ENCODE measurements at regions not wholly inside any gene's neighbourhood (a gene's known extent, or its start where the extent isn't known, plus 50 kb on each side); places are given as distances from the start of the nearest gene placed in this dataset.

DNA sequence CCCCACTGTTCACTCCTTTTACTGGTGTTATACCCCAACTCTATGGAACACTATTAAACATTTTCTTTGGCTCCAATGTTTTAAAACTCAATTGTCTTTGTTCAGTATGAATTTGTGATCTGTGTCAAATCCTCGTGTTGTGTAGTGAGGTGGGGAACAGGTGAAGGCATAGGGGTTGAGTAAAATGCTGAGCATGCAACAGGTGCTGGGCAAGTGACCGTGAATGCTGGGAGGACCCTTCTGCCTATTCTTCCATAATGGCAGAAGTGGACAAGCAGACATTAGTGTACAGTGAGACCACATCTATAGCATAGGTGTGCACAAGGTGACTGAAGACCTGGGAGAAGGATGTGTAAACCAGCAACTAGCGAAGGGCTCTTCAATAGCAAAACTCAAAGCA lies 1188.0 kb downstream of the UQCRFS1 start:
- DNase-seq: no peak

DNA sequence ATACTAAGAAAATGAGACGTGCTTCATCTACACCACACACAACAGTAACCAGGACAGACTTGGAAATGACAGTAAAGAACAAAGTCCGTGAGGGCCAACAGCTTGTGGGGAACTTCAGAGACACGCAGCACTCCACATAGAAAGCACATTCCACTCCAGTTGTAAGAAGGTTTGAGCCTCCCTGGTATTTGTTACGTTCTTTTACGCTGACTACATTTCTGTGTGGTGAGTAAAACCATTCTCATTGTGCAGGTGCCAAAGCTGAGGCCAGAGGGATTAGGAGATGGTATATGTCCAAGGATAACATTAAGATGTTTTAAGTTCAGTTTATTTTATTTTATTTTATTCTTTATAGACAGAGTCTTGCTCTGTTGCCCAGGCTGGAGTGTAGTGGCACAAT lies 1189.9 kb downstream of the UQCRFS1 start:
- DNase-seq: no peak

DNA sequence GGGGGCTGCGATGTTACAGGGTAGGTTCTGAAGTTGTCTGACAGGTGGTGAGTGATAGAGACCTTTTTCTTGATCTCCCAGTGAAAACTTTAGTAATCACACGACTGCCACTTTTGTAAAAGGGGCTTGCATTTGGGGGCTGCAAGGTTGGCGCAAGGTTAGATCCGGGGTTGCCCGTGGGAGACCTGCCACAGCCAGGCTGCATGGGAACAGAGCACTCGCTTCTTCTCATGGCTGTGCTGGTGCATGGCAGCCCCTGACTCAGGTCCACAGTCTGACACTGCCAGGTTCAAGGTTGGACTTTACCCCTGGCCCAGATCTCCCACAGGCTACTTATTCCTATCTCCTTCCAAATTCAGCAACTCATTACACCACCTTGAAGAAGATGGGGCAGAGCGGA lies 1190.4 kb downstream of the UQCRFS1 start:
- DNase-seq: no peak

DNA sequence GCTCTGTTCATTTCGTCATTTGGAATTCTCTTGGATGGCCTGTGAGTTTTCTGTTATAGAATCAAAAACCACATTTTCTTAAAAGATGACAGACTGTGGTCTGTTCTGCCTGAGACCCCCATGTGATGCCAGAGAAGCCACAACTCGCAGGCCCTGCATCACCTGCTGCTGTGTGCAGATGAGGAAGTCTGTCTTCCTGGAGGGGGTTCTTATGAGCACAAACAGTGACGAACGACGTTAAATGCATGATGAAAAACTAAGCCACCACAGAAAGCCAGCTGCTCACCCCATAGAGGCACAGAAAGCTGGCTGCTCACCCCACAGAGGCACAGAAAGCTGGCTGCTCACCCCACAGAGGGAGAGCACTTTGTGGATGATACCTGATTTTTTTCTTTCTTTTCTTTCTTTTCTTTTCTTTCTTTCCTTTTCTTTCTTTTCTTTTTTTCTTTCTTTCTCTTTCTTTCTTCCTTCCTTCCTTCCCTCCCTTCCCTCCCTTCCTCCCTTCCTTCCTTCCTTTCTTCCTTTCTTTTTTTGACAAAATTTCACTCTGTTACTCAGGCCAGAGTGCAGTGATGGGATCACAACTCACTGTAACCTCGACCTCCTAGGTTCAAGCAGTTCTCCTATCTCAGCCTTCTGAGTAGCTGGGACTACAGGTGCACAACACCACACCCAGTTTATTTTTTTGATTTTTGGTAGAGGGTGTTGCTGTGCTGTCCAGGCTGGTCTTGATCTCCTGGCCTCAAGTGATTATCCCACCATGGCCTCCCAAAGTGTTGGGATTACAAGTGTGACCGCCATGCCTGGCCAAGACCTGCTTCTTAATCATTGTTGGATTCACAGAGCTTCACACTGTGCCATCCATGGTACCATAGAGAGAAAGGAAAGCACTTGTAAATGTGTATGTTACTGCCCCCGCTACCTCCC lies 1191.4 kb downstream of the UQCRFS1 start:
- DNase-seq: no peak

DNA sequence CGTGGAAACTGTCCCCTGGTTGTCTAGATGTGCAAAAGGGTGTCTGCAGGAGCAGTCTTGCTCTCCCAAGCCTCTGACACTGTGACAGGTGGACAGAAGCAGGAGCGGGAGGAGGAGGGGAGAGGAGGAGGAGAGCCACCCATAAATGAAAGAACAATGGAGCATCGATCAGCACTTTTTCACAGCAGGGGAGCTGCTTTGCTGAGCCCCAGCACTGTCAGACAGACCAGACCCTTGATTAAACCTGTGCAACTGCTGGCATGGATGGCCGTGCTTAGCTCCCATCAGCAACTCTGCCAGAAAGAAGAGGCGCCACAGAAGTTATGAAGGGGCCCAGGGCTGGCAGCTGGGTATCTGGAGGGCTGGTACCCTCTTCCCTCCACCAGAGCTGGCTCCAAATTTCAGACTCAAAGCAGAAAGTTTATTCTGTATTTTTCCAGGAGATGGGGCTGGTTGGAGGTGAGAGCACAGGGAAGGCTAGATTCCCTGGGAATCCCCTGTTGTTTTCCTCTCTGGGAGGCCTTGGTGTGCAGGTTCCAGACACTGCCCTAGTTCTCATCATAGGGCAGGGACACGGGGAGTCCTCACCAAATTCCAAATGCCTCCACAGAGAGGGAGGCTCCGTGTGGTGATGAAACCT lies 1192.2 kb downstream of the UQCRFS1 start:
- no peak for DNase-seq

DNA sequence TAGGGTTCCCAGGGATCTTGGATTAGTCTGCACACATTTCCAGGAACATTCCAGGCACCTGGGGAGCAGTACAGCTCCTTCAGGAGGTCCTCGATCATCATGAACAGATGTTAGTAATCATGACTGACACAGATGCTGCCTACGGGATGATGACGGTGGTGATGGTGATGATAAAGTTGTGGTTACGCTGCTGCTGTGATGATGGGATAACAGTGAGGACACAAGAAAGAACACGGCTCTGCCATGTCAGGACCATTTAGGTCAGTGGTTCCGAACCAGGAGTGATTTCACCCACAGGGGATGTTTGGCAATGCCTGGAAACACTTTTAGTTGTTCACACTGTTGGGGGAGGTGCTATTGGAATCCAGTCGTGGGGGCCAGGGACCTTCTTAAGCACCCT lies 1193.0 kb downstream of the UQCRFS1 start:
- DNase-seq: no peak

DNA sequence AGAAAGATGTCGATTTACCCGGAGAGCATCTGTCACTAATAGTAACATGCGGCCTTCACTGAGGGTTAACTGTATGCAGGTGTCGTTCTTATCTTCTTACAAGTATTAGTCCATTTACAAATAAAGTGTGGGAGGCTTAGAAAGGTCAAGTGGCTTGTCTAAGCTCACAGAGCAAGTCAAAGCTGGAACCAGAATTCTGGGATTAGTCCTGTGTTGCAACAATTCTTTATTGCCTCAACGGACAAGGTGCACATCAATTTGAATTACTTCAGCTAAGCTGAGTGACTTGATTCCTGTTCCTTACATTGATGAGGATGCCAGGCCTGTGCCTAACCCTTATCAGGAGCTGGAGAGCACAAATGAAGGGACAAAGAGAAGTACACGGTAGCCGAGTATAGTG lies 1193.6 kb downstream of the UQCRFS1 start:
- DNase-seq: no peak

DNA sequence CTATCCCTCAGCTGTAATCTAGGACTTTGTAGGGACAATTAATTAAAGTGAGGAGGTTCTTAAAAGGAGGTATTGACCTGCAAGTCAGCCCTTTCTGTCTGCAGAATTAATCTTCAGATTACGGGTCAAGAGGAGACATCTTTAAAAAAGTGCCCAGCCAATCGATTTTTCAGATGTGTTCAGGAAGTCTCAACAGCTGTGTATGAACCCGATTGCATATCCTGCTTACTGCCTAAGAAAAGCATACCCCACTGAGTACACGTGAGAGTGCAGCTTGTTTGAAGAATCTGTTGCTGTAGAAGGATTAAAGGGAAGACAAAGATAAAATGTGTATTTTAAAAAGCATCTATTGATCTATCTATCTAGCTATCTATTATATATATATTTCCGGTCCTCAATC lies 1194.5 kb downstream of the UQCRFS1 start:
- DNase-seq: no peak

DNA sequence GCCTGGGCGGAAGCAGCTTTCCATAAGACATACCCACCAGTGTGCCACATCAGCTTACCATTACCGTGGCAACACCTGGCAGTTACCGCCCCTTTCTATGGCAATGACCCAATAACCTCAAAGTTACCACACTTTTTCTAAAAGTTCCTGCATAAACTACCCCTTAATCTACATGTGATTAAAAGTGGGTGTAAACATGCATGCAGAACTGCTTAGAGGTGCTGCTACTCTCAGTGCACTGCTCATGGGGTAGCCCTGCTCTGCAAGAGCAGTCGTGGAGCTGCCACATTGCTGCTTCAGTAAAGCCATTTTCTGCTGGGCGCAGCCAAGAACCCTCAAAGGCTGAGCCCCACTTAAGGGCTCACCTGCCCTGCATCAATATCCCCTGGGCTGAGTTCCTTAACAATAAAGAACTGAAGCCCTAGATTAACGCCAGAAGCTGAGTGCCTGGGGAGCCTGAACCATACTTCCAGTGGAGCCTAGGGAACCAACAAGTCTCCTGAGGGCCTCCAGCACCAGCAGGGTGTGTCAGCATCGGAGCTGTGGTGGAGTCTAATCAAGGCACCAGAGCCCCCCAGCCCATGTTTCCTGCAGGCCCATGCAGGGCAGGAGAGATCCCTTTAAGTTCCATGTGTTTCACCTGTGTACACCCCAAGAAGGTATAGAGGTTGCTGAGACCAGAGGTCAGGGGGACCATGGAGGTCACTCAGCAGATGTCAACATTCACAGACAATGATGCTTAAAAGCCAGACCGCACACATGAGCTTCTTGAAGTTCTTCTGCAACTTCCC lies 1198.1 kb downstream of the UQCRFS1 start:
- no peak for DNase-seq

DNA sequence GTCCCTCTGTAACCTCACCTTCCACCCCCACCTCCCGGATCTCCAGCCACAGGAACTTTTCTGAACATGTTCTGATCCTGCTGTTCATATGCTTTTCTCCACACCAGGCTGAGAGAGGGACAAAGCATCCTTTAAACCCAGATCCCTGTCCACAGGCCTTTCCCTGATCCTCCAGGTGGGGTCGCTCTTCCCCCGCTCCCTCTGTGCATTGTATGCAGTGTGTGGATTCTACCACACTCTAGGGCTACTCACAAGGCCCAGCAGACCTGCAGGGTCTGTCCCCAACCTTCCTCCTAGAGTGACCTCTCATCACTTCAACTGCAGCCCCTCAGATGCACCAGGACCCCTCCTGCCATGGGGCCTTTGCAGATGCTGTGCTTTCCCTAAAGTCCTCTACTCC lies 1200.6 kb downstream of the UQCRFS1 start:
- no peak for DNase-seq

DNA sequence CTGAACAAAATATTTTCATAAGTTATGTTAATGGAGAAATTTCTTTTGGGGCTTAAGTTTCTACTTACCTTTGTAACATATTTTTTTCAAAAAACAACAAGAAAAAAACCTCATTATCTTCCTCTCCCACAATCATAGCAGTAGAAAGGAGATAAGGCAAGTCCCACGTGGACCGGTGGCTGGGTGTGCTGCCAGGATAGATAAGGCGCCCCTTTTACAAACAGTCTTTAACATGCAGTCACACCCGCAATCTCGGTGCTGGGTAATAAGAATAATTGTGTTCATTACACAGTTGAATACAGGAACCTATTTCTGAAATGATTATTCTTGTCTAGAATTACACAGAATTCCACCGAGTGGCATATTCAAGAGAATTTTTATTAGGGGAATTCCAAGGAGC lies 1202.3 kb downstream of the UQCRFS1 start:
- DNase-seq: no peak

DNA sequence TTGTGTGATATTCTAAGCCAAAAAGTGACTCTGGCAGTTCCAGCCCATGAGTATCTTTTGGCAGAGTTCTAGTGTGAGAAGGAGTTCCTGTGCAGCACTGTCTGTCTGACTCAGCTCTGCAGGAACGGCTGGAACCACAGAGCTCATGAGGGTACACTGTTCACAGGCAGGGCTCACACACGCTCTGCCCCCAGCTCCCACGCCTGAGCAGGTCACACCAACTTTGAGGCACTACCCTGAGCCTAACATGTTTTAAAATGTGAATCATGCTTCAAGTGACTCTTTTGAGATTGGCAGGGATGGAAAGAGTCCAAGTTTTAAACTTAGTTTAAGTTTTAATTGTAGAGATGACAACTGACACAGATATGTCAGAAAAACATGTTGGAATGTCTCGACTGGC lies 1203.3 kb downstream of the UQCRFS1 start:
- no peak for DNase-seq

DNA sequence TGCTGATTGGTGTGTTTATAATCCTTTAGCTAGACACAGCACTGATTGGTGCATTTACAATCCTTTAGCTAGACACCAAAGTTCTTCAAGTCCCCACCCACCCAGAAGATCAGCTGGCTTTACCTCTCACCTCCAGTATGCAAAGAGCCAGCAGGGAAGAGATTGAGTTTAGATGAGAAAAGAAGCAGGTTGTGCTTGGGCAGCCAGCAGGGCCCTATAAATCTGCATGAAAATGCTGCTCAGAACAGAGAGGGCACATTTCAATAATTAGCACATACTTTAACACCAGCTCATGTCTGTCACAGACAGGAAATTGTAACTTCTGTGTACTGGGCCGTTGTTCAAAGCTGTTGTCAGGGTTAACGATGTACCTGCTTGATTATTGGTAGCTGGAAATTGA lies 1204.3 kb downstream of the UQCRFS1 start:
- DNase-seq: no peak

DNA sequence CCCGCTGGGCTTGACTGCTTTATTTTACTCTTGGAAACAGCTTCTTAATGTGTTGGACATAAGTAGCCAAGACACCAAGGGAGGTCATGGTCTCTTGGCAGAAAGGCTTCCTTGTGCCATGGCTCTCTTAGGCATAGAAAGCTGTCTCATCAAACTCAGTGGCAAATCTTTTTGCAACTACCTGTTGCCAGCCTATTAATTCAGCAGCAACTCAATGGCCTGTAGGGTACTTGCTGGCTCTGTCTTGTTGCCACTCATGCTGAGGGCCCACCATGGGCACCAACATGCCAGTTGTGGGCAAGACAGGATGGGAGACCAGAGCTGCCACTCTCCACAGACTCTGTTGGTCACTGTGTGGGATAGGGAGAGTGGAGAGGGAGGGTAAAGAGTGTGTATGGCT lies 1209.4 kb downstream of the UQCRFS1 start:
- DNase-seq: no peak

DNA sequence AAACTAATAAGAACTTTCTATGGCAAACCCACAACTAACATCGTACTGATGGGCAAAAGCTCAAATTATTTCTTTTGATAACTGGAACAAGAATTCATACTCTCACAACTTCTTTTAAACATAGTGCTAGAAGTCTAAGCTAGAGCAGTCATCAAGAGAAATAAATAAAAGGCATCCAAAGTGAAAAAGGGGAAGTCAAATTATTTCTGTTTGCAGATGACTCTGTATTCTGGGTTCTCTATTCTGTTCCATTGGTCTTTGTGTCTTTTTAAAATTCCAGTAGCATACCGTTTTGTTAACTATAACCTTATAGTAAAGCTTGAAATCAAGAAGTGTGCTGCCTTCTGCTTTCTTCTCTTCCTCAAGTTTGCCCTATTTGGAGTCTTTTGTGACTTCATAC lies 1215.9 kb downstream of the UQCRFS1 start:
- no peak for DNase-seq

DNA sequence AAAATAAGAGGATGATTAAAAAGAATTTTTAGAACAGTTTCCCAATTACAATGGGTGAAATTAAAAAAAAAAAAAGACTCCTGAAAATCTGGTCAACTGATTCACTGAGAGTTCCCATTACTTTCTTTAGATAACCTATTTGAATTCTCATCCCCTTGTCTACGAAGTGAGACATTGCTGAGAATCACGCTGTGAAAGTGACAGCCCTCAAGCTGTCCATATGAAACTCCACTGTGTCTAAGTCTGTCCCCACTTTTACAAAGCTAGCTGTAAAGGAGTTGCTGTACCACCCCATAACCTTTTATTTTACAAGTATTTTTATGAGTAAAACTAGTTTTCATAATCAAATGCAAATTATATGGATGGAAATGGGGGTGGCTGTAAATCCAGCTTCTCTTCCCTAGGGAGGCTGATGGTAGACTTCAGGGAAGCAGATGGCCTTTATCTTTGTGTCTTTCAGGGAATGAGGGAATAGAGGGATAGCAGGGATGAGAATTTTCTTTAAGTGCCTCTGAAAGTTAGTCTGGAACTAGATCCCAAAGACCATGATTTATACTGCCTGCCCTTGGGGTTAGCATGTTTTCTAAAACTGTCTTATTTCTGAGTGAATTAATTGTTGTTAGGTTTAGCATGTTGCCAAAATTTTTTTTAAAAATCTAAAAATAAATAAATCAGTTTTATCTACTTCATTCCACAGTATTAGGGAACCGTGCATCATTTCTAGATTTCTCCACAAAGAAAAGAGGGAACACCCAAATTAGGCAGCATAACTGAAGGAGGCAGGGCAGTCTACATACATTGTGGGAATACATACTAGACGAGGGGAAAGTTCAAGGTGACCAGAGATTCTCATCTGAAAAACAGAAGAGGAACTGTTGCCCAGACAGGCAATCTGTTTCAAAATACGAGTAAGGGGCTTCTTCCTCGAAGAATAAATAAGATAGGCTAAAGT lies 1219.1 kb downstream of the UQCRFS1 start:
- DNase-seq: no peak

DNA sequence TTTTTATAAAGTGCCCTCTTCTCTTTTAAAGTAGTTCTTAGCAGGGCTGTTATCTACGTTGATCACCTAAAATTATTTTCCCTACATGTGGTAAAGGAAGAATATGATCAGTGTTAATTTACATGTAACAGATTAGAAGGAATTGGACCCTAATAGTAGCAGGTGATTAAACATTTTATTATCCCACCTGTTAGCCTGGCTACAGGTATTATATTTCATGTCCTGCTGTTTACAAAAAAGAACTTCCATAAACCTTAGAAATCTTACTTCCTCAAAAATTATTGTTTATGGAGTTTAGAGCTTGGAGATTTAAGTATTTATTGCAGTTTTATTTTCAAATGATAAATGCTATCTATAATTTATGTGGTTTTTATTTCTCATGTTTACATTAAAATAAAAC lies 1226.7 kb downstream of the UQCRFS1 start:
- DNase-seq: no peak

DNA sequence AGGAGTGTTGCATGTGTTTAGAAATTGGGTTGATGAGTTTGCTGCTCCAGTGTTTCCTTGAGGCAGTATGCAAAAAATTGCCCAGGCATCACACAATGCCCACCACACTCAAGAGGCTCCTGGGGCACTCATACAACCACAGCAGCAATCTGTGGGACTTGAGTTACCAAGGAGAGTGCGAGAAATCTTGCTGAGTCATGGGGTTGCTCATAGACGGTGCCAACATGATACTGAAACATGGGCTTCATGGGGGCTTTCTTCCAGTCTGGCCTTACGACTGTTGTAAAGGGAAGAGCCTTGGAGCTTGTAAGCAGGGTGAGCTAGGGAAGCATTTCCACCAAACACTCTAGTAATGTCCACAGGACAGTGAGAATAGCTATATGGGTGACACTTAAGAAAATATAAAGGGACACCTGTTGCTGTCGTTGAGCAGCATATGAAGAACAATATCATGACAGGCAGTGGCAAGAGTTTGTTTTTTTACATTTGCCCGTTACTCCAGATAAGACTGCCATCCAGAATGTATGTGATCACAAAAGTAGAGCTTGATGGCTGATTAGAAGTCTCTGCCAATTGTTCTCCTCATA lies 1237.4 kb downstream of the UQCRFS1 start:
- no peak for DNase-seq

DNA sequence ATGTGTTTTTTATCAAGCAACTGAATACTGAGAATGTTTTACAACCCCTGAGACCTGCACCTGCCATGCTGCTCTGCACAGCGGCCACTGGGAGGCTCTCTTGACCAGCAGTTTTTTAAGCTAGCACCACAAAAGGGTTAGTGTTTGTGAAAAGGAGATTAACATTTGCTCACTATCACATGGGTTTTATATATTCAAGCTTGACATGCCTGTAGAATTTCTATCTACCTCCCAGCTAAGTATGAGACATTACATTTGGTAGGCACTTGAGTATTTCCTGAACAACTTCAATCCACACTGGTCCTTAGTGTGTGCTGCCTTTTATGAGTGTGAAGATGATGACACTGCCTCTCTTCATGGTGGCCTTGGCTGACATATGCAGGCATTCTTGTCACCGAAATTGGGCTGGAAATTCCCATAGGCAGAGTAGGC lies 1238.9 kb downstream of the UQCRFS1 start:
- no peak for DNase-seq

DNA sequence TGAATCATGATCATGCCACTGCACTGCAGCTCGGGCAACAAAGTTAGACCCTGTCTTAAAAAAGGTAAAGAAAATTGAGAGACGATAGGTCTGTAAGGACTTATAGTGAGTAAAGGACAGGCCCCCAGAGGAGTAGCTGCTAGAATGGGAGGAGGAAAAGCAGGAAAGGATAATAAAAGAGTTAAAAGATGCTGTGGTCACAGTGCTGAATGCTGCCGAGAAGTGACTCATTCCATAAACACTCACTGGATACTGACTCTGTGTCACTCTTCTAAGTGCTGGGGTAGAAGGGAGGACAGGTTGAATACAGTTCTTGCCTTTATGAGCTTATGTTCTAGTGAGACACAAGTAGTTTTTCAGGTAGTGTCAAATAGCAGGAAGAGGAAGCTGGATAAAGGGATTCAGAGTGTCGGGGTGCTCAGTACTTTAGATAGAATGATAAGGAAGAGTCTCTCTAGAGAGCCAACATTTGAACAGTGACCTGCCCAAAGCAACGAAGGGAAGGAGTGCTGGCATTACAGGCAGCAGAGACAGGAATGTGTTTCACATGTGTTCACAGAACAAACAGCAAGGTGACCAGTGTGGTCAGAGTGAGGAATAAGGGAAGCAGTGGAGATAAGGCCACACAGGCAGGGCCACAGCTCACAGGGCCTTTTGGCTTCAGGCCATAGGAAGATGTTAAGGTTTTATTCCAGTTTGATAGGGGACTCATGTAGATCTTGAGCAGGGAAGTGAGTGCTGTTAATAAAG lies 1240.5 kb downstream of the UQCRFS1 start:
- DNase-seq: no peak

DNA sequence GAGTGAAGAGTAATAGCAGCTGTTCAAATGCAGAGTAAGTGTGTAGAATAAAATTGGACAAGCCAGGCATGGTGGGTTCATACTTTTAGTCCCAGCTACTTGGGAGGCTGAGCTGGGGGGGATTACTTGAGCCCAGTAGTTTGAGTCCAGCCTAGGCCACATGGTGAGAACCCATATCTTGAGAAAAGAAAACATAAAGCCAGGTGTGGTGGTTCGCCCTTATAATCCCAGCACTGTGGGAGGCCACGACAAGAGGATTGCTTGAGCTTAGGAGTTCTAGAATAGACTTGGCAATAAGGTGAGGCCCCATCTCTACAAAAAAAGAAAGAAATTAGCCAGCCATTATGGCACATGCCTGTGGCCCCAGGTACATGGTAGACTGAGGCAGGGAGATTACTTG lies 1241.1 kb downstream of the UQCRFS1 start:
- DNase-seq: no peak

Measured in CD4-positive, alpha-beta T cell treated with Interleukin-21 for 1 hour (primary cell).